GM12891 (cell line): ENCODE measurements at regions not wholly inside any gene's neighbourhood (a gene's known extent, or its start where the extent isn't known, plus 50 kb on each side); places are given as distances from the start of the nearest gene placed in this dataset.

ENCODE experiments used
- DNase-seq: peaks from one replicate; pipeline ENCODE4 v3.0.0; 2011; ENCODE audit warnings: low spot score; ENCODE audit not compliant: insufficient read length
- FAIRE-seq: peaks from 2 replicates; lab custom pipeline; 2011; peaks lifted over from hg19 to GRCh38; lab: Jason Lieb, UNC
- PAX5 ChIP-seq: IDR thresholded peaks from 2 replicates; pipeline ENCODE4 v1.6.1; 2011; ENCODE audit warnings: low read length, moderate library complexity, mild to moderate bottlenecking; ENCODE audit not compliant: insufficient read depth, severe bottlenecking
- POLR2A ChIP-seq: IDR thresholded peaks from 2 replicates; pipeline ENCODE4 v1.6.1; 2011; ENCODE audit warnings: low read depth, low read length, control low read depth
- POLR2AphosphoS5 ChIP-seq: IDR thresholded peaks from 2 replicates; pipeline ENCODE4 v1.6.1; 2011; ENCODE audit warnings: low read depth, low read length, control low read depth
- POU2F2 ChIP-seq: IDR thresholded peaks from 2 replicates; pipeline ENCODE4 v1.6.1; 2011; ENCODE audit warnings: low read depth, mild to moderate bottlenecking, control low read depth, low read length, moderate library complexity
- SPI1 ChIP-seq: IDR thresholded peaks from 2 replicates; pipeline ENCODE4 v1.6.1; 2011; ENCODE audit warnings: low read depth, low read length, control low read depth
- TAF1 ChIP-seq: IDR thresholded peaks from 2 replicates; pipeline ENCODE4 v1.6.1; 2011; ENCODE audit warnings: low read depth, low read length, control low read depth

DNA sequence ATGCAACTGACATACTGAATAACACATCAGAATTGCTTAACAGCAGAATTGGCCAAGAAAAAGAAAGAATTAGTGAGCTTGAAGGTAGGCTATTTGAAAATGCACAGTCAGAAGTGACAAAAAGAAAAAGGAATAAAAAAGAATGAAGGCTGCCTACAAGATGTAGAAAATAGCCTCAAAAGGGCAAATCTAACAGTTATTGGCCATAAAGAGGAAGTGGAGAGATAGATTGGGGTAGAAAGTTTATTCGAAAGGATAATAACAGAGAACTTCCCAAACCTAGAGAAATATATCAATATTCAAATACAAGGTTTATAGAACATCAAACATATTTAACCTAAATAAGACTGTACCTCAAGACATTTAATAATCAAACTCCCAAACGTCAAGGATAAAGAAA, 67.5 kb downstream of the ATP6V1G3 start:
- TF ChIP-seq POLR2AphosphoS5 (no peak), POU2F2 (no peak), POLR2A (no peak), PAX5 (no peak), SPI1 (peak; percentile 53; the same call in 1 of the 2 replicates)
- DNase-seq, result no peak
- no peak for FAIRE-seq

DNA sequence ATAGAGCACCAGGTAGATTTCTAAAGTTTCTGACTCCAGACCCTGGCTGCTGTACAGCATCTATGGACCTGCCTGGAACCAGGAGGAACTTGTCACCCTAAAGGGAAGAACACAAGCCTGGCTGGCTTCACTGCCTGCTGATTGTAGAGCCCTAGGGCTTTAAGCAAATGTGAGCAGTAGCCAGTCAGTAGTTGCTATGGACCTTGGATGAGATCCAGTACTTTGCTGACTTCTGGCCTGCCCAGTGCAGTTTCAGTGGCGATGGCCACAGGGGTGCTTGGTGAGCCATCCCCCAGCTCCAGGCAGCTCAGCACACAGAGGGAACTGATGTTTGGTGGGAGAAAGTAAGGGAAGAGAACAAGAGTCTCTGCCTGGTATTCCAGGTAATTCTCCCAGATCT, 68.4 kb downstream of the ATP6V1G3 start:
- no peak for DNase-seq
- FAIRE-seq, result no peak
- no peak for TF ChIP-seq PAX5
- no peak for TF ChIP-seq TAF1
- TF ChIP-seq POLR2AphosphoS5, result no peak
- no peak for TF ChIP-seq POLR2A
- no peak for TF ChIP-seq SPI1
- no peak for TF ChIP-seq POU2F2

- FAIRE-seq (no peak), DNase-seq (no peak)
- TF ChIP-seq POLR2A (no peak), POLR2AphosphoS5 (no peak), POU2F2 (no peak), TAF1 (no peak), PAX5 (no peak), SPI1 (no peak)
These were observed 72.6 kb downstream of the ATP6V1G3 start for GRCh38 chr1:198467907-198468306.

- FAIRE-seq (no peak), DNase-seq (no peak)
- TF ChIP-seq SPI1 (no peak), POLR2A (no peak), TAF1 (no peak), PAX5 (no peak), POU2F2 (no peak), POLR2AphosphoS5 (no peak)
These were observed 73.1 kb downstream of the ATP6V1G3 start for GRCh38 chr1:198467342-198467741.

GRCh38 chr1:198465201-198466144, 75.0 kb downstream of the ATP6V1G3 start:
- DNase-seq (no peak), FAIRE-seq (peak; percentile 74)
- TF ChIP-seq POU2F2 (no peak), TAF1 (no peak), PAX5 (no peak), POLR2AphosphoS5 (no peak), POLR2A (no peak), SPI1 (no peak)

DNA sequence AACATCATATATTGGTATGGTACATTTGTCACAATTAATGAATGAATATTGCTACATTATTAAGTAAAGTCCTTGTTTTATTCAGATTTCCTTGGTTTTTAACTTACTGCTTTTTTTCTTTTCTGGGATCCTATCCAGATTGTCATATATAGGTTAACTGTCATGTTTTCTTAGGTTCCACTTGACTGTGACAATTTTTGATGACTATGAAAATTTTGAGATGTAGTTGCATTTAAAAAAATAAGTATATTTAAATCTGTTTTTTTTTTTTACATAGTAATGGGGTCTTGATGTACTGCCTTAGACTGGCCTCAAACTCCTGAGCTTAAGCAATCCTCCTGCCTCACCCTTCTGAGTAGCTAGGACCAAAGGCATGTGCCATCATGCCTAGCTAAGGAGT, 76.8 kb downstream of the ATP6V1G3 start:
- DNase-seq (no peak), FAIRE-seq (no peak)

DNA sequence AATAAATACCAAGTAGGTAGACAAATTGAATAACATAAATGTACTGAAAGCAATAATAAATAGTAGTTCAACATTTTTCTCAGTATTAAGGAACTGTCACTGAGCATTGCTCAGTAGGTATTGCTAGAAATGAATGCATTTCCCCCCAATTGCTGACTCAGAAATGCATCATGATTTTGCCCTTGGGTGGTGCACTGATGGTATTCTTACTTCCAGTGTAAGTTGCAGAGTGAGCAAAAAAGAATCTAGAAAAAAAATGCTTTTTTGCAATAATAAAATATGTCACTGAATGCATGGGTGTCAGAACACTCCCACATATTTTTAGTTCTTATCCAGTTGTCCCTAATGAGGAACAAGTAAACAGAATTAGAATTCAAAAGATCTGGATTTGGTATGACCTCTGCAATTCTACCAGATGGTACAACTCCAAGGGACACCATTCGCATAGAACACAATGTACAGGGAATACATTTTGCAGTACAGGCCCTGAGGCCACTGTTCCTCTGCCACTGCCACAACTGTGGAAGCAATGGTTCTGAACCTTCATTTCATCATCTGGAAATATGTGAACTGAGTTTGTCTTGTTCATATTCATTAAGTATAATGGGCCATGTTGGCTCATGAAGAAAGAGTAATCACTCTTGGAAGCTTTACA, 78.0 kb downstream of the ATP6V1G3 start:
- TF ChIP-seq SPI1 (no peak), POLR2A (no peak), PAX5 (no peak), POU2F2 (no peak), POLR2AphosphoS5 (no peak), TAF1 (no peak)
- DNase-seq, result no peak
- FAIRE-seq, result no peak

More for the DNA sequence above, 76.8 kb downstream of the ATP6V1G3 start:
- TF ChIP-seq POU2F2 (no peak), PAX5 (no peak), POLR2A (no peak), SPI1 (no peak), POLR2AphosphoS5 (no peak), TAF1 (no peak)

DNA sequence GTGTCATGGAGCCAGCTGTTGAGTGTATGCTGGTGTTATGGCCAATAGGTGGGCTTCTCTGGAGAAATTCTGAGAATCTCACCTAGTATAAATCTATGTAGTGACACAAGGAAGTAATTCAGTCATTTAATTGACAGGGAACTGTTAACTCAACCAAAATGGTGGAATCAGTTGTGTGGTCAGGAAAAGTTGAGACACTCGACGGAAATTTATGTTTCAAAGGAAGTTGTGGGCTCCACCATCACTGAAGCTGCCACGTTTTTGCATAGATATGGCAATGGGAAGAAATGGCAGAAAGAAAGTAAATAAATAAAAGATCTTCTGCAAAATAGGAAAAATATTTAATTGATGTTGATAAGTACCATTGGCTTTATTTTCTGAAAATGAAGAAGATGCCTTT, 84.5 kb downstream of the ATP6V1G3 start:
- FAIRE-seq, result no peak
- DNase-seq, result no peak
- no peak for TF ChIP-seq PAX5
- no peak for TF ChIP-seq TAF1
- no peak for TF ChIP-seq POU2F2
- TF ChIP-seq SPI1, result no peak
- TF ChIP-seq POLR2A, result no peak
- no peak for TF ChIP-seq POLR2AphosphoS5

GRCh38 chr1:198449727-198450433, 90.6 kb downstream of the ATP6V1G3 start:
- DNase-seq (no peak), FAIRE-seq (no peak)
- TF ChIP-seq POU2F2 (no peak), TAF1 (no peak), PAX5 (no peak), POLR2A (no peak), SPI1 (no peak), POLR2AphosphoS5 (no peak)
